GM21390 (cell line): ENCODE measurements at regions not wholly inside any gene's neighbourhood (a gene's known extent, or its start where the extent isn't known, plus 50 kb on each side); places are given as distances from the start of the nearest gene placed in this dataset.

ENCODE experiments used
- ATAC-seq: cut with Tn5 transposase; IDR thresholded peaks from one replicate; pipeline ENCODE4 v1.9.1; 2021; ENCODE audit not compliant: unreplicated experiment

DNA sequence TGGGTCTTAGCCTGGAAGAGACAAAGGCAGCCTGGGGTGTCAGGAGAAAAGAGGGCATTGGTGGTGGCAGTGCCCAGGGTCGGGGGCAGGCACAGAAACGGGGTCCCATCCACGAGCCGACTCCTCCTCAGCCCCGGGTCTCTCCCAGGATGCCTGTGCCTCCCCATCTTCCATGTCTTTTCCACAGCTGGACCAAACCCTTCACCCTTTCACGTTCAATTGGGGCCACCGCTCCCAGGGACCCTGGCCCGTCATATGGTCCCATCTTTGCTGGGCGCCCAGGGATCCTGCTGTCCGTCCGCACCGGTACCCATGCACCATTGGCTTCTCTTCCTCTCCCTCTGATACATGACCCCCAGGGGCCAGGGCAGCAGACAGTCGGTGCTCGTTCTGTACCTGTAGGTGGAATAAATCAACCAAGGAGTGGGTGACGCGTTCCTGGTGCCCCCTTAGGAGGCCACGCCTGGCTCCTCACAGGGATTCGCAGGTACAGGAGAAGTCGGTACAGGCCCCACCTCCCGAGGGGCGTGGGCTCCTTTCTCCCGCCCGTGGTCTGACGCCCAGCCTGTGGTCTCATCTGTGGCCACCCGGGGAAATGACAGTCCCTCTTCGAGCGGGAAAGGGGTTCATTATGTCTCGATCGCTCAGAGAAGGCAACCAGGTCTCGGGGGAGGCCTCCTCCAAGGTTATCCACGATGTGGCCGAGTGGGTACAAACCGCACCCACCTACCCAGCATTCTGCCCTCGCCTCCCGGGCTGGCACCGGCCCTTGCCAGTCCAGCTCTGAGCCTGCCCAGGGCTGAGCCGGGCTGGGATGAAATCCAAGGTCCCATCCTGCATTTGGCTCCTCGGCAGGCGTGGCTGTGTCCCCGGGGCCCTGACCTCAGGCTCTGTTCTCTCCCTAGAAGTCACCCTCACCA lies 1493.6 kb downstream of the BRD1 start:
- no peak for ATAC-seq

GRCh38 chr22:48333323-48333763 lies 1494.3 kb downstream of the BRD1 start:
- ATAC-seq = no peak

DNA sequence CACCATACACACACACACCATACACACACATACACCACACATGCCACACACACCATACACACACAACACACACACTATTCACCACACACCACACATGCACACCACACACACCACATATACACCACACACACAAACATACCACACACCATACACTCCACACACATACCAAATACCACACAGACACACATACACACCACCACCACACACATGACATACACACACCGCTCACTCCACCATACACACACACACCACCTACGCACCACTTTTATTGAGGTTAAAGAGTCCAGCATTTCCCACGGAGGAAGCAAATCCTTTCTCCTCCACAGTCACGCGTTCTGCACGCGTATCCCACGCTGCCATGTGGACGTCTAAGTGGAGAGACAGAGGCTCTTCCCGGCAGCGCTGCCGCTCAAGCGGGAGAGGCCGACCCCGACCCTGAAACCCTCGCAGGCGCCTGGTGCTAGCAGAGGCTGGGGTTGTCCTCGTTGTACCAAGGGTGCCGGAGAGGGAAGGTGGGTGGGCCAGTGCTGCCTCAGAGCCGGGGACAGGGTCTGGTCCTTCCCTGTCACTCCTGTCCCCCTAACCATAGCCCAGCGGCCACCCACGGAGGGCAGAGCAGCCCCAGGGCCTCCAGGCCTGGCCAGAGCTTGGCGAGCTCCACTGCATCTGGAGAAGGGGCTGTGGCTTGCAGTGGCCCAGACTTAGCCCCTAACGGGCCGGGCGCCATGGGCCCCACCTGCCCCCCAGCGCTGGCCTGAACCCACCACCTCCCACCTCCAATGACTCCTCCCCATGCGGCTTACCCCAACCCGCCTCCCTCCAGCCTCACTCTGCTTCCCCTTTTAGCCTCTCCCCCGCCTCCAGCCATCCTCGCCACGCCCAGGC lies 1495.0 kb downstream of the BRD1 start:
- ATAC-seq = no peak

DNA sequence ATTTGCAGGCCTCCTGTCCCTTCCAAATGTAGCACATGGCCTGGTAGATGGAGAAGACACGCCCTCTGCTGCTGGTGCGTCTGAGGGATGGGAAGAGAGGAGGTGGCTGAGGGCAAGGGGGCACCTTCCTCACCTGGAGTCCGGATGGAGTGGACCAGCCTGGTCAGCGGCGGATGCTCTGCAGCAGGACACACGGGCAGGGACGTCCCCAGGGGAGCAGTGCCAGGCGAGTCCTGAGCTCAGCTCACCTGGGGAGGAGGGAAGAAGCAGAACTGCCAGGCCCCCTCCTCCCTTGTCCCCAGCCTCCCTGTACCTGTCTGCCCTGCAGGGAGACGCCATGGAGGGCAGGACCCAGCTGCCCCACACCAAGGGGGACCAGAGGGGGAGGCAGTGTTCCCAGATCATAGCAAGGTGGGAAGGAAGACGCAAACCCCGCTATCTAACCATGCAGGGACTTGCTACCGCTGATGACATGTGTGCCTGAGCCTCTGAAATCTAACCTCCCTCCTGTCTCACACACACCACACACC lies 1495.9 kb downstream of the BRD1 start:
- no peak for ATAC-seq

- no peak for ATAC-seq
These were observed 1496.4 kb downstream of the BRD1 start for GRCh38 chr22:48331266-48331665.

DNA sequence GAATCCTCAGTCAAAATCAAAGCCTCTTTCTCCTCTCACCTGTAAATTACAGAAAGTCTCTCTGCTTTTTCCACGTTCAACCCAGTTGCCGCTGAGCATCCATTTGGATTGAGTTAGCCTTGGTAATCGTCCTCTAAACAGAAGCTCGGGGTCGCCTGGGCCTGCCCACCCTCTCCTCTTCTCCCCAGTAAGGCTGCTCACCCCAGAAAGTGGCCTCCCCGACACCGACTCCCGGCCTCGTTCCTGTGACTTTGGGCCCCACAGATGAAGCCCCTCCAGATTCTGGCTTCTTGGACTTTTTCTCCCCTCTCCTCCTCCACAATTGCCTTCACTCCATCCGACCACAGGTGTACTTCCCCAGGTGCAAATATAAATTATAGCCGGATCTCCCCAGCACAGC lies 1500.0 kb downstream of the BRD1 start:
- no peak for ATAC-seq

- ATAC-seq = no peak
These were observed 1503.9 kb downstream of the BRD1 start for GRCh38 chr22:48323746-48324145.

DNA sequence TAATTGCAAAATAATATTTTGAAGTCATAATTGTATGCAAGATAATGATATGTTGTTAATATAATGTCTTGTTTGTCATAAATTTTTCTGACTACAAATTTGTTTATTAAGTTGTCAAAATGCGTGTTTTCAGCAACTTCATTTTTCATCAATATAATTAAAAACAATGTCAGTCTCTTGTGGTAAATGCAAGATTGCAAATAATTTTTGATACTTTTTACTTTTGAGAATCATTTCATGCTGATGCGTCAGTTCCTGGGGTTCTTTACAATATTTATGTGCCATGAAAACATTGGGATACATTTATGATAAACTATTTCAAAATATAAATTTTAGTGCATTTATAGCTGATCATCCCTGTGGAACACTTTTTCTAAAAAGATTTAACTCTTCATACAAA lies 1504.8 kb downstream of the BRD1 start:
- ATAC-seq = no peak

GRCh38 chr22:48321986-48322545 lies 1505.6 kb downstream of the BRD1 start:
- no peak for ATAC-seq

GRCh38 chr22:48320683-48321451 lies 1506.8 kb downstream of the BRD1 start:
- no peak for ATAC-seq

DNA sequence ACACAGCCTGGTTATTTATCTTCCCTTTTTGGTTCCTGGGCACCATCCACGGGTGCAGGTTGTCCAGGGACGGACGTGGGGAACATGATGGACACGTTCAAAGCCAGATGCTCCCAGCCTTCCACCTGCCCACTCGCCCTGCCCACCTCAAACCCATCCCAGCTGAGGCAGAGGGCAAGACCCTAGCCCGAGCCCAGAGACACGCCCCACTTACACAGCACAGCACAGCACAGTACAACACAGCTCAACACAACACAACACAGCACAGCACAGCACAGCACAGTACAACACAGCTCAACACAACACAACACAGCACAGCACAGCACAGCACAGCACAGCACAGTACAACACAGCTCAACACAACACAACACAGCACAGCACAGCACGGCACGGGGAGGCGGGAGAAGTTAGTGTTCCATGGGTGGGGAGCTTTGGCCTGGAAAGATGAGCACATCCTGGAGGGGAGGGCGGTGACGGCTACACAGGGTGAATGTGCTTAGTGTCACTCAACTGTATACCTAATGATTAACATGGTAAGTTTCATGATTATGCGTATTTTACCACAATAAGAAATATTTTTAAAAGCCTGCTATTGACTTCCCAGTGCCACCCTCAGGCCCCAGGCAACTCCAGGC lies 1507.5 kb downstream of the BRD1 start:
- ATAC-seq = no peak

DNA sequence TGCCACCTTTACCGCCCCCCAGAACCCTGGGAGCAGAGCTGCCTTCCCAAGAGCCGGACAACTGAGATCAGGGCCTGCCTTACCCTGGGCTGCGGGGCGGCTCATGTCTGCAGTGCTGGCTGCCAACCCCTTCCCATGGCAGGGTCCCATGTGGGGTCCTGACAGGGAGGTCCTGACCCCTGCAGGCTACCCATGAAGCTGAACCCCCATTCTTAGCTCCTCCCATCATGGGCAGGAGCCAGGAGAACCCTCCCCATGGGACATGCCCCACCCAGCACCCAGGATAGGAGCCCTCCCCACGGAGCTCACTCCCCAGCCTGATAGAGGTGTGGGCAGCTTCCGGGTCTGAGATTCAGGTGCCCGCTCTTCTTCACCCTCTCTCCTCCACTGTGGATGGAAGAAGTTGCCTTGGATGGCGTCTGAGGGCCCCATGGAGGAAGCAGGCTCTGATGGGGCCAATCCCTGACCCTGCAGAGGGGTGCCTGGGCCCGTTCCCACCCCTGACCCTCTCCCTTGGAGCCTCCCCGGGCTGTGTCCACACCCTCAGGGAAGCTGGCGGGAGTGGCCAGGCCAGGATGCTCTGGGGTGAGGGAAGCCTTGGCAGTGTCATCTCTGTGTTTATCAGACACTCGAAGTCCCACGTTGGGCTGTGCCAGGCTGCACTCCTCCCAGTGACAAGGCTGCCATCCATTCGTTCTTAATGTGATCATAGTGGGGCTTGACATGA lies 1508.2 kb downstream of the BRD1 start:
- no peak for ATAC-seq

- no peak for ATAC-seq
These were observed 1508.9 kb downstream of the BRD1 start for GRCh38 chr22:48318575-48319320.

DNA sequence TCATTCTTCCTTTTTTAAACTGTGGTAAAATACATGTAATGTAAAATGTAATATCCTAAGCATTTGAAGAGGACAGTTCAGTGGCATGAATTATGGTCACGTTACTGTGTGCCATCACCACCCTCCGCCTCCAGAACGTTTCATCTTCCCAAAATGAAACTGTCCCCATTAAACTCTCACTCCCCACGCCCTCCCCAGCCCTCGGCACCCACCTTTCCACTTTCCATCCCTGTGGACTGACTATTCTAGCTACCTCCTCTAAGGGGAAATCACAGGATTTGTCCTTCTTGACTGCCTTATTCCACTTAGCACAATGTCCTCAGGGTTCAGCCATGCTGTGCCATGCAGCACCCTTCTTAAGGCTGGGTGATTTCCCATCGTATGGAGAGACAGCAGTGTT lies 1509.5 kb downstream of the BRD1 start:
- ATAC-seq = no peak

DNA sequence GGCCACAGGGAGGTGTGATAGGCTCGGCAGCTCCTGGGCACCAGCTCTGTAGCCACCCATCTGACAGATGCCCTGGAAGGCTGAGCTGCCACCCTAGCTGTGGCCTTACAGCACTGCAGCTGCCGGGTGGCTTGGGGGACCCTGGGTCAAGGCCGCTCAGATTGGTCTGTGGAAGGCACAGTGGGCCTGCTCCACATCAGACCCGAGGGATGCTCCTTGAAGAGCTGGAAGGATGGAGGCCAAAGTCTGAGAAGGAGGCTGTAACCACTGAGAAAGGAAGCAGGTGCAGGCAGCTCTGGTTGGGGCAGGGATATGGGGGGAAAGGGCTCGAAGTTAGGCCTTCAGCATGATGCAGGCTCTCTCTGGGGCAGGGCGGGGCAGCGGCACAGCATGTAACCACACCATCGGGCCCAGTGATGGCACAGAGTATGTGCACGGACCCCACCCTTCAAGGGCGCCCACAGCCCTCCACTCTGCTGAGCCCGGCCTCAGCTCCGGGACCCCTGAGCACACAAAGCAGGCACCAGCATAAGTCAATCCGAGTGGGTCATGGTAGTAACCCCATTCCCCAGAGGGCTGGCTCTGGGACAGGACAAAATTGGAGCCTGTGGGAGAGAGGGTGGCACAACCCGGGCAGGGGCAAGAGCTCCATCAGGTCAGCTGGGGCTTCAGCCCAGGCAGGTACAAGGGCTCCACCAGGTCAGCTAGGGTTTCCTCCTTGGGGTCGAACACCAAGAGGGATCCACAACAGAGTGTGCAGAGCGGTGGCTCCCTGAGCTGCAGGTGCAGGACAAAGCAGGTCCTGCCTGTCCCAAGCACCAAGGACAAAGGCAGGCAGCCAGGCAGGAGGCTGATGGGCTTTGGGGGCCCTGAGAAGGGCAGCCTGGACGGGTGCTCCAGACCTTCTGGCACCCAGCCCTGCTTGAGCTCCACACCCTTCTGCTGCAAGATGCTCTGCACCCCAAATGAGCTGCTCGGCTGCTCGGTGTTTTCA lies 1511.1 kb downstream of the BRD1 start:
- no peak for ATAC-seq

DNA sequence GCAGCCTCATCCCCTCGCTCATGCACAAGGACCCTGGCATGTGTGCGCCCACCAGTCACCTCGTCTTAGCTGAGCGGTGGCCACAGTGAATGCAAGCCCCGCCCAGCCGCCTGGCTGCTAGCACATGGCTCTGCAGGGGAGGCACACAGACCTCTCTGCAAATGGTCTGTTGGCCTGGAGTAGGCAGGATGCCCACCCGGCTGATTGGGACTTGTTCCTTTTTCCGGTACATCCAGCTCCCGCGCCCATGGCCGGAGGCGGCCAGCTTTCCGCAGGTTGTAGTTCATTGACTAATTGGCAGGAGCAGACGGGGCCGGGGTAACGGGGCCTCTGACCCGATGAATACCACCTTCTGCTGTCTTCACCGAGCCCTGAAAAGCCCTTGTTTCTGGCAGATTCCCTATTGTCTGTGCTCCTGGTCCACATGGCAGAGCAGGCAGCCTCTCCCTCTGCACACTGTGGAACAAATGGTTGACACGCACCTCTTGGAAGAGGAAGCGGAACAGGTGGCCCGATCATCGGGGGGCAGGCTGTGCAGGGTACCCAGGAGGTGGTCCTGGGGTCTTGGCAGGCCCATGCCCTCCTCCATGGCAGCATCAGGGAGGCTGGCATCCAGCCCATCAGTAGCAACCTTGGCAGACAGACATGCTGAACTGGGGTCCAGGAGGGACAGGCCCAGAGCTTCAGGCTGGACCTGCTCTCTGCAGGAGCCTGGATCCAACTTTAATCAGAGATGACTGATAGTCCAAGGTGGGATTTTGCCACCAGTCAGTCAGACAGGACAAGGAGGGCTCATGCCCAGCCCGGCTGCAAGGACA lies 1512.0 kb downstream of the BRD1 start:
- no peak for ATAC-seq

GRCh38 chr22:48314073-48314472 lies 1513.6 kb downstream of the BRD1 start:
- ATAC-seq = no peak
